Bronchial epithelial cell (primary cell): ENCODE measurements at regions not wholly inside any gene's neighbourhood (a gene's known extent, or its start where the extent isn't known, plus 50 kb on each side); places are given as distances from the start of the nearest gene placed in this dataset.

ENCODE experiments used
- DNase-seq: peaks from one replicate; pipeline ENCODE4 v3.0.0-alpha.2; 2010; ENCODE audit warnings: low read depth
- FAIRE-seq: peaks from 2 replicates; lab custom pipeline; 2011; peaks lifted over from hg19 to GRCh38; lab: Jason Lieb, UNC
- H3K27me3 ChIP-seq: 2 replicates; pipeline ENCODE4 v1.5.1; 2011; ENCODE audit warnings: low read length; ENCODE audit not compliant: control insufficient read depth, insufficient read depth
- H3K36me3 ChIP-seq: 2 replicates; pipeline ENCODE4 v1.5.1; 2011; ENCODE audit warnings: low read length; ENCODE audit not compliant: control insufficient read depth, insufficient read depth
- H3K4me3 ChIP-seq: 2 replicates; pipeline ENCODE4 v1.5.1; 2011; ENCODE audit warnings: mild to moderate bottlenecking, low read depth, low read length, control low read depth
- TF ChIP-seq, protein P1 (sequence below): IDR thresholded peaks from 2 replicates; pipeline ENCODE4 v1.5.1; 2011; ENCODE audit warnings: mild to moderate bottlenecking, moderate library complexity, low read length, control low read depth, inconsistent platforms; ENCODE audit not compliant: insufficient read depth, severe bottlenecking

DNA sequence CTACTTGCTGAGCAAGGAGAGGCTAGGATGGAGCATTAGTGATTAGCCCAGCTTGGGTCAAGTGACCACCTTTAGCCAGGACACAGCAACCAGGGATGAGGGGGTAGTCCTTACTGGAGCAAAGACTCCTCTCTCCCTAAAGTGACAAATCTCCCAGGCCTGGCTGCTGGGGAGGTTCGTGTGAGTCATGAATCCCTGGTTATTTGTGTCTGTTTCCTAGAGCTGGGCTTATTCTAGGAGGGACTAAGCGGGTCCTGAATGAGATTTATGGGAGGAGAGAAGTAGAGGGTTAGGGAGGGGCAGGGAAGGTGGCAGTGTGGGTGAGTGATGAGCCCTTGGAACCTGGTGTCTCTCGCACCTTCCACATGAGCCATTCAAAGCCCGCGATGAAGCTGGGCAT, 487.3 kb downstream of the TSHZ3 start:
- TF ChIP-seq, protein P1, sequence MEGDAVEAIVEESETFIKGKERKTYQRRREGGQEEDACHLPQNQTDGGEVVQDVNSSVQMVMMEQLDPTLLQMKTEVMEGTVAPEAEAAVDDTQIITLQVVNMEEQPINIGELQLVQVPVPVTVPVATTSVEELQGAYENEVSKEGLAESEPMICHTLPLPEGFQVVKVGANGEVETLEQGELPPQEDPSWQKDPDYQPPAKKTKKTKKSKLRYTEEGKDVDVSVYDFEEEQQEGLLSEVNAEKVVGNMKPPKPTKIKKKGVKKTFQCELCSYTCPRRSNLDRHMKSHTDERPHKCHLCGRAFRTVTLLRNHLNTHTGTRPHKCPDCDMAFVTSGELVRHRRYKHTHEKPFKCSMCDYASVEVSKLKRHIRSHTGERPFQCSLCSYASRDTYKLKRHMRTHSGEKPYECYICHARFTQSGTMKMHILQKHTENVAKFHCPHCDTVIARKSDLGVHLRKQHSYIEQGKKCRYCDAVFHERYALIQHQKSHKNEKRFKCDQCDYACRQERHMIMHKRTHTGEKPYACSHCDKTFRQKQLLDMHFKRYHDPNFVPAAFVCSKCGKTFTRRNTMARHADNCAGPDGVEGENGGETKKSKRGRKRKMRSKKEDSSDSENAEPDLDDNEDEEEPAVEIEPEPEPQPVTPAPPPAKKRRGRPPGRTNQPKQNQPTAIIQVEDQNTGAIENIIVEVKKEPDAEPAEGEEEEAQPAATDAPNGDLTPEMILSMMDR, result no peak
- DNase-seq, result no peak
- H3K27me3 ChIP-seq, result no peaks in the 10 kb centered on the region
- H3K36me3 ChIP-seq, result no peaks in the 10 kb centered on the region
- FAIRE-seq, result no peak
- no peak overlapping the region for H3K4me3 ChIP-seq

DNA sequence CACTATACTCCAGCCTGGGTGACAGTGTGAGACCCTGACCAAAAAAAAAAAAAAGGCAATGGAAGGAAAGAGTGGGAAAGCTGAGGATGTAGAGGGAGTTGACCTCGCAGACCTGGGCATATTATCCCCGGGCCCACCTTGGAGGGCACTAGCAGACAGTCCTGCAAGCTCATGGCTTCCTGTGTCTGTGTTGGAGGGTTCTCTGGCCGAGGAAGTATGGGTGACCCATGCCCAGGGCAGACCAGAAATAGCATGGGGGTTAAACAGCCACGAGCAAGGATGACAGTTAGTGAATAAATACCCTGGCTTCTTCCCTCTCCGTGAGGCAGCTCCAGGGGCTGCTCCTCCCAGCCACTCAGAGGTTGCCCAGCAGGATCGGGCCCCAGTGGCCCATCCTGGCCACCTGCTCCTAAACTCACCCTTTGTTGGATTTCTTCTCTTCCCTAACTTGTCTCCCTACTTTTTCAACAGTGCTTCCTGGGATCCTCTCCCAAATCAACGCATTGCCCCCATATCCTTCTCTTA, 485.8 kb downstream of the ZNF536 start:
- Histone ChIP-seq H3K4me3 (no peak overlapping the region), H3K36me3 (no peaks in the 10 kb centered on the region), H3K27me3 (no peaks in the 10 kb centered on the region)
- DNase-seq, result no peak
- FAIRE-seq, result no peak
- TF ChIP-seq, protein P1, result no peak

DNA sequence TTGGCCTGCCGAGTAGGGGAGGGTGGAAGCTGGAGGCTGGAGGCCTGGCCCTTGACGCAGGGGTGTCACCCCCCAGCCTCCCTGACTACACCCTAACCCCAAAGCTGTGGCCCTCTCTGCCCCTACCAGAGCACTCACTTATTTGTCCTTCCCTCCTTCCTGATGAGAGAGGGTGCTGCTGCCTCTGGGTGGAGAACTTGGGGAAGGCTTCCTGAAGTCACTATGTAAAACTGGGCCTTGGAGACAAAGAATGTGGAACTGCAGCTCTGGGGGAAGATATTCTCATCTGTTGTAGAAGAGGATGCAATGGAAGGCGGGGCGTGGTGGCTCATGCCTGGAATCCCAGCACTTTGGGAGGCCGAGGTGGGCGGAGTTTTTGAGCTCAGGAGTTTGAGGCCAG, 485.2 kb downstream of the ZNF536 start:
- TF ChIP-seq, protein P1, result no peak
- Histone ChIP-seq H3K36me3 (no peaks in the 10 kb centered on the region), H3K27me3 (no peaks in the 10 kb centered on the region), H3K4me3 (no peak overlapping the region)
- DNase-seq (no peak), FAIRE-seq (peak; percentile 13)

DNA sequence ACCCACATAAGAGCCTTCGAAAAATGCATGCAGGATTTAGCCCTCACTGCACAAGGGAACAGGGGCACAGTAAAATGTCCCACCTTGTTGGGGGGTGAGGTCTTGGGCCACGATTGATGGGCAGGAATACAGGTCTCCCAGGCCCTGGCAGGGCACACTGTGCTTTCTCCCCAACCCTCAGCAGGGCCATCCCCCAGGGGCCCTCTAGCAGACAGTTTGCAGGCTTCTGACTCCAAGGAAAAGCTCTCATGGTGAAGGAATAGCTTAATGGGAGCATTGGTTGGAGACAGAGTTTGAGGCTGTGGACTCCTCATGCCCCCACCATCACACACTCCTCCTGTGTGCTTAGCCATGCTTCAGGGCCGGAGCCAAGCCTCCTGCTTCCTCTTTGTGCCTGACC, 484.6 kb downstream of the ZNF536 start:
- DNase-seq (no peak), FAIRE-seq (no peak)

DNA sequence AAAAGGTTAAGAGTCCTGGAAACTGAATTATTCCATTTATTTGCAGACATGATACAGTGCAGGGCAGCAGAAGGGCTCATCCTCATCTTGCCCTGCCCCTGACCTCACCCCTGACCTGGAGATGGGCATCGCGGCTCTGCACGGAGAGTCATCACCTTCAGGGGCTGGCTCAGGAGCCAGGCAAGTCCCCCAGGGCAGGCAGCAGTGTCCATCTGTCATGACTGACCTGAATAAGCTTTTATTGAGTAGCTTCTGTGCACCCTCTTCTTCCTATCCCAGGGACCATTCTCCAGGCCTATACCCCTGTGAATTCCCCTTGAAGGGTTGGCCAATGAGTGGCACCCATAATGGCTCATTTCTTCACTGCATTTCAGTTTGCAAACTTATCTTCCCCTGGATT, 484.2 kb downstream of the ZNF536 start:
- H3K4me3 ChIP-seq, result no peak overlapping the region
- H3K36me3 ChIP-seq, result no peaks in the 10 kb centered on the region
- H3K27me3 ChIP-seq, result no peaks in the 10 kb centered on the region
- TF ChIP-seq, protein P1, result no peak
- no peak for DNase-seq
- FAIRE-seq, result no peak

More for the DNA sequence above, 484.6 kb downstream of the ZNF536 start:
- TF ChIP-seq, protein P1, result no peak
- no peak overlapping the region for H3K4me3 ChIP-seq
- H3K27me3 ChIP-seq, result no peaks in the 10 kb centered on the region
- no peaks in the 10 kb centered on the region for H3K36me3 ChIP-seq

DNA sequence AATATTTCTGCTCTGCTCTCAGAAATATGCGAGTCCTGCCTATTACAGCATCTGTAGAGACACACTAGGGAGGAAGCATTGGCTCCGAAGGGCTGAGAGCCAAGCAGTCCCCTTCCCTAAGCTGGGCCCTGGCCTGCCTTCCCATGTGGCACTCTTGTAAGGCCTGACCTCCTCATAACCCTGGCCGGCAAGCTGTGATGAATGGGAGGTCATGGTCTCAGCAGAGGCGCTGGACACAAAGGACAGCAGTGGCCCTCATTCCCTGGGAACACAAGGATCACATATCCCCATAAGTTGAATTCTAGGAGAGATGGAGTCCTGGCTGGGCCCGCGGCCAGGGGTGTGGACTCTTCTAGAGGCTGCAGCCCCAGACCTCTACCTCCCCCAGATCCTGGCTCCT, 483.3 kb downstream of the ZNF536 start:
- Histone ChIP-seq H3K4me3 (no peak overlapping the region), H3K36me3 (no peaks in the 10 kb centered on the region), H3K27me3 (no peaks in the 10 kb centered on the region)
- FAIRE-seq (no peak), DNase-seq (no peak)
- TF ChIP-seq, protein P1, result no peak
